PC-3 (cell line): ENCODE measurements at regions not wholly inside any gene's neighbourhood (a gene's known extent, or its start where the extent isn't known, plus 50 kb on each side); places are given as distances from the start of the nearest gene placed in this dataset.

Source experiments
- ATAC-seq: fragments of 200-7000 bp; cut with Tn5 transposase; 2 replicates; pipeline ENCODE4 v1.9.1; 2020; ENCODE audit warnings: mild to moderate bottlenecking, moderate library complexity
- BruUV-seq: library from RNA; stranded (reverse); fragments of 400-500 nt; replicated peaks from 2 replicates; lab custom pipeline; 2021; lab: Mats Ljungman, UMichigan
- CTCF ChIA-PET: fragments of 300-600 bp; sonication (Branson Sonifier 250); formaldehyde crosslinking; loops from one replicate; lab custom pipeline; 2022; ENCODE audit warnings: antibody characterized with exemption; lab: Charles Lee
- POLR2A ChIA-PET: fragments of 300-600 bp; sonication (Branson Sonifier 250); formaldehyde crosslinking; loops from one replicate; lab custom pipeline; 2022; ENCODE audit warnings: antibody characterized with exemption; ENCODE audit not compliant: unreplicated experiment; lab: Charles Lee
- DNase-seq: peaks from one replicate; pipeline ENCODE4 v3.0.0-alpha.2; 2015
- H2AFZ ChIP-seq: fragments of 300-600 bp; sonication (generic); 2 replicates; pipeline ENCODE4 v1.6.0; 2016; ENCODE audit warnings: antibody characterized with exemption, low read length
- H3F3A ChIP-seq: fragments of 300-600 bp; sonication (generic); one replicate; pipeline ENCODE4 v1.6.0; 2017; ENCODE audit warnings: antibody characterized with exemption, low read length, control low read depth, mild to moderate bottlenecking; ENCODE audit not compliant: unreplicated experiment
- H3K27ac ChIP-seq: fragments of 300-600 bp; sonication (generic); 2 replicates; pipeline ENCODE4 v1.5.1; 2016; ENCODE audit warnings: mild to moderate bottlenecking, low read length
- H3K27me3 ChIP-seq: fragments of 300-600 bp; sonication (generic); 2 replicates; pipeline ENCODE4 v1.6.1; 2016; ENCODE audit warnings: low read length, mixed read lengths
- H3K36me3 ChIP-seq: fragments of 300-600 bp; sonication (generic); 2 replicates; pipeline ENCODE4 v1.6.1; 2016; ENCODE audit warnings: low read depth, mixed run types, low read length, mixed read lengths
- H3K4me1 ChIP-seq: fragments of 300-600 bp; sonication (generic); 2 replicates; pipeline ENCODE4 v1.5.1; 2016; ENCODE audit warnings: low read length; ENCODE audit not compliant: insufficient read depth
- H3K4me2 ChIP-seq: fragments of 300-600 bp; sonication (generic); 2 replicates; pipeline ENCODE4 v1.6.0; 2016; ENCODE audit warnings: low read length
- H3K4me3 ChIP-seq: fragments of 300-600 bp; sonication (generic); 2 replicates; pipeline ENCODE4 v1.5.1; 2016; ENCODE audit warnings: mild to moderate bottlenecking, low read length, mixed read lengths
- H3K79me2 ChIP-seq: fragments of 300-600 bp; sonication (generic); 2 replicates; pipeline ENCODE4 v1.6.1; 2017; ENCODE audit warnings: low read length, mixed read lengths
- H3K9ac ChIP-seq: fragments of 300-600 bp; sonication (generic); 2 replicates; pipeline ENCODE4 v1.6.0; 2016; ENCODE audit warnings: mild to moderate bottlenecking, low read length
- H3K9me2 ChIP-seq: fragments of 300-600 bp; sonication (generic); replicated peaks from 2 replicates; pipeline ENCODE4 v1.6.1; 2016; ENCODE audit warnings: mixed run types, low read length, mixed read lengths
- H3K9me3 ChIP-seq: fragments of 300-600 bp; sonication (generic); 2 replicates; pipeline ENCODE4 v1.6.1; 2016; ENCODE audit warnings: low read length, mixed read lengths
- H4K20me1 ChIP-seq: fragments of 300-600 bp; sonication (generic); 2 replicates; pipeline ENCODE4 v1.6.1; 2016; ENCODE audit warnings: low read length, mixed read lengths
- EZH2 ChIP-seq: fragments of 300-600 bp; sonication (generic); IDR thresholded peaks from one replicate; pipeline ENCODE4 v1.6.1; 2017; ENCODE audit warnings: antibody characterized with exemption, mild to moderate bottlenecking, low read length; ENCODE audit not compliant: unreplicated experiment
- EZH2phosphoT487 ChIP-seq: fragments of 300-600 bp; sonication (generic); IDR thresholded peaks from 2 replicates; pipeline ENCODE4 v1.6.1; 2018; ENCODE audit warnings: mild to moderate bottlenecking, antibody characterized with exemption, low read length, borderline replicate concordance
- intact Hi-C: fragments of 100-400 bp; cut with micrococcal nuclease; formaldehyde crosslinking; loops from 2 replicates; pipeline ENCODE4 v1.9.0; 2023
- TF ChIP-seq, protein P1 (sequence below): fragments of 300-600 bp; sonication (generic); conservative IDR thresholded peaks from 2 replicates; pipeline ENCODE4 v1.5.1; 2017; ENCODE audit warnings: antibody characterized with exemption, low read depth, mild to moderate bottlenecking, low read length

DNA sequence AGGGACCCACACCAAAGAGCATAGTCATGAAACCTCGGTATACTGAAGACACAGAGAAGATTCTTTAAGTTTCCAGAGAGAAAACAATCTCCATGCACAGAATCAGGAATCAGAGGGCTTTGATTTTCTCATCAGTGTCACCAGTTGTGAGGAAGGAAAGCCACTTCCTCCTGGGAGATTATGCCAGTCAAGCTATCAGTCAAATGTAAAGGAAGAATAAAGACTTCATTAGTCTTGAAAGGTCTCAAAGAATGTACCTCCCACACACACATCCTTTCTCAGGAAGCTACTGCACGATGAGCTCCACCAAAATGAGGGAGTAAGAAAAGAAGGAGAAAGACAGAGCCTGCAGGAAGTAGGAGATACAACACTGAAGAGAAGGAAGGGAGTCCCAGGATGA is 486.3 kb downstream of the SHQ1 start:
- CTCF ChIA-PET: no interaction called here
- DNase-seq: no peak
- no peaks in the 10 kb centered on the region for H3K9me3 ChIP-seq

DNA sequence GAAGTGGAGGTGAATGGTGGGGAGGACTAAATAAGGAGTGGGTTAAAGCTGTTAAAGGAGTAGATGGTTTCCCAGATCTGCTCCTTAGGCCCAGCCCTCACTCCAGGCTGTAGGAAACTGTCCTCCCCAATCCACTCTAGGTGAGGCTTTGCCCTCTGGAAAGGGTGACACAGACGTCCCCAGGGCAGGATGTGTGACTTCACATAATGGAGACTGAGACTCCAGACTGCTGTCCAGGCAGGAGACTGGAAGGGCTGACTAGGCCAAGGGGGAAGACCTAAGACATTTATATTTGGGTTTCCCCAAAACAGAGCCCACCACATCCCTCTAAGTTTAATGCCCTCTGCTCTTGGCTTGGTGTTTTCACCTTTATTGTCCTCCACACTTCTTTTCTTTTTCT is 488.5 kb downstream of the SHQ1 start:
- no peak overlapping the region for H2AFZ ChIP-seq
- no peak overlapping the region for H3K4me3 ChIP-seq
- no peak overlapping the region for H3K9ac ChIP-seq
- CTCF ChIA-PET: no interaction called here
- no TSS peak for BruUV-seq
- no peaks in the 10 kb centered on the region for H3K4me1 ChIP-seq
- TF ChIP-seq EZH2 (no peak), EZH2phosphoT487 (no peak)
- TF ChIP-seq, protein P1, sequence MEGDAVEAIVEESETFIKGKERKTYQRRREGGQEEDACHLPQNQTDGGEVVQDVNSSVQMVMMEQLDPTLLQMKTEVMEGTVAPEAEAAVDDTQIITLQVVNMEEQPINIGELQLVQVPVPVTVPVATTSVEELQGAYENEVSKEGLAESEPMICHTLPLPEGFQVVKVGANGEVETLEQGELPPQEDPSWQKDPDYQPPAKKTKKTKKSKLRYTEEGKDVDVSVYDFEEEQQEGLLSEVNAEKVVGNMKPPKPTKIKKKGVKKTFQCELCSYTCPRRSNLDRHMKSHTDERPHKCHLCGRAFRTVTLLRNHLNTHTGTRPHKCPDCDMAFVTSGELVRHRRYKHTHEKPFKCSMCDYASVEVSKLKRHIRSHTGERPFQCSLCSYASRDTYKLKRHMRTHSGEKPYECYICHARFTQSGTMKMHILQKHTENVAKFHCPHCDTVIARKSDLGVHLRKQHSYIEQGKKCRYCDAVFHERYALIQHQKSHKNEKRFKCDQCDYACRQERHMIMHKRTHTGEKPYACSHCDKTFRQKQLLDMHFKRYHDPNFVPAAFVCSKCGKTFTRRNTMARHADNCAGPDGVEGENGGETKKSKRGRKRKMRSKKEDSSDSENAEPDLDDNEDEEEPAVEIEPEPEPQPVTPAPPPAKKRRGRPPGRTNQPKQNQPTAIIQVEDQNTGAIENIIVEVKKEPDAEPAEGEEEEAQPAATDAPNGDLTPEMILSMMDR: no peak
- no peak overlapping the region for H3K27ac ChIP-seq
- H3K9me2 ChIP-seq: no peaks in the 10 kb centered on the region
- H3F3A ChIP-seq: no peaks in the 10 kb centered on the region
- H4K20me1 ChIP-seq: no peaks in the 10 kb centered on the region
- H3K9me3 ChIP-seq: no peaks in the 10 kb centered on the region
- H3K27me3 ChIP-seq: peaks cover 4% of the 10 kb centered on the region; the same call in 1 of the 2 replicates
- POLR2A ChIA-PET: no interaction called here
- intact Hi-C loops: no loop called here
- H3K79me2 ChIP-seq: no peaks in the 10 kb centered on the region
- H3K4me2 ChIP-seq: no peak overlapping the region
- no peak for DNase-seq
- ATAC-seq: no peak
- no peaks in the 10 kb centered on the region for H3K36me3 ChIP-seq

More for the DNA sequence above, 486.3 kb downstream of the SHQ1 start:
- no peak overlapping the region for H3K27ac ChIP-seq
- no peaks in the 10 kb centered on the region for H3F3A ChIP-seq
- H3K27me3 ChIP-seq: no peaks in the 10 kb centered on the region
- no peak for ATAC-seq
- POLR2A ChIA-PET: no interaction called here
- H3K9me2 ChIP-seq: no peaks in the 10 kb centered on the region
- no peaks in the 10 kb centered on the region for H4K20me1 ChIP-seq
- H3K9ac ChIP-seq: no peak overlapping the region
- intact Hi-C loops: no loop called here
- H2AFZ ChIP-seq: no peak overlapping the region
- no peaks in the 10 kb centered on the region for H3K4me1 ChIP-seq
- TF ChIP-seq EZH2phosphoT487 (no peak), EZH2 (no peak)
- TF ChIP-seq, protein P1: no peak
- no TSS peak for BruUV-seq
- no peaks in the 10 kb centered on the region for H3K36me3 ChIP-seq
- no peak overlapping the region for H3K4me2 ChIP-seq
- no peak overlapping the region for H3K4me3 ChIP-seq
- no peaks in the 10 kb centered on the region for H3K79me2 ChIP-seq

DNA sequence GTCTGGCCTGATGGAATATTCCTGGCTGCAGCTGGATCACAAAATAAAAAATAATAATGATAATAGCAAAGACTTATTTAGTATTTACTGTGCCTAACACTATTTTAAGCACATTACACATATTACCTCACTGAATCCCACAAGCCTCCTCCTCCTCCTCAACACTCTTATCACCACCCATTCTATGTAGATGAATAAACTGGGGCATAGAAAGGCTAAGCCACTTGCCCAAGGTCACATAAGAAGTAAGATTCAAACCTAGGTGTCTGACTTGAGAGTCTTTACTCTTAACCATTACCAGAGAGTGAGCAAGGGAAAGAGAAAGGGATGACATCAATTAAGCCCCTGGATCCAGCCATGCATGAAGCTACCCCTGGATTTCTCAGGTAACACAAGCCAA is 493.1 kb downstream of the SHQ1 start:
- Histone ChIP-seq H2AFZ (no peak overlapping the region), H3K27me3 (peaks cover 4% of the 10 kb centered on the region; the same call in 1 of the 2 replicates), H3K36me3 (no peaks in the 10 kb centered on the region), H3K4me1 (no peaks in the 10 kb centered on the region), H3K4me3 (no peak overlapping the region), H4K20me1 (no peaks in the 10 kb centered on the region), H3K9ac (no peak overlapping the region), H3K79me2 (no peaks in the 10 kb centered on the region), H3K9me3 (no peaks in the 10 kb centered on the region), H3F3A (no peaks in the 10 kb centered on the region), H3K4me2 (no peak overlapping the region), H3K27ac (no peak overlapping the region), H3K9me2 (no peaks in the 10 kb centered on the region)
- CTCF ChIA-PET: no interaction called here
- POLR2A ChIA-PET: no interaction called here
- BruUV-seq: no TSS peak
- ATAC-seq (no peak), DNase-seq (no peak)
- TF ChIP-seq, protein P1: no peak
- no peak for TF ChIP-seq EZH2
- no peak for TF ChIP-seq EZH2phosphoT487
- intact Hi-C loops: no loop called here
